ENCODE measurements at regions not wholly inside any gene's neighbourhood (a gene's known extent, or its start where the extent isn't known, plus 50 kb on each side); places are given as distances from the start of the nearest gene placed in this dataset.

DNA sequence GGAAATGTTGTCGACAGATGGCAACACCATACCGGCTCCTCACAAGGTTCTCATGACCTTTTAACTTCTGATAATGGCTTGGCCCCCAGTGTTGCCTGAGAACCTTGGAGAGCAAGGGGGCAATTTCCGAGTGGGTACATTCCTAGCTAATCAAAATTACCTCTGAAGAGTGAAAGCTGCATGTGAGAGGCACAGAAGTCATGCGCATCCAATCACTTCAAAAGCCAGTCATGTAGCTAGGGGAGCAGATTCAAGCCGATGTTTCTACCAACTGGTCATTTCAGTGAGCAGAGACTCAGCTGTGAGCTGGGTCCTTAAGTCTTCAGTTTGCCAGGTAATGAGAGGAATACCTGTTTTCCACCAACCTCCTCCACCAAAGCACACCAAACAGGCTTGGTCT lies 111.4 kb downstream of the LIPG start:
- no peaks in the 10 kb centered on the region for H3K27me3 ChIP-seq (ENCODE audit: control insufficient read depth in 4 of 4, insufficient read depth in 4 of 4, low read length in 3 of 4)
- no peak for DNase-seq (ENCODE audit: low spot score)
- no peak for TF ChIP-seq NR2F2 (IDR thresholded peaks at IDR 0.05)
- no peak for TF ChIP-seq EGR1 (IDR thresholded peaks at IDR 0.05; ENCODE audit: low read depth in 2 of 2)
- no peak for TF ChIP-seq YY1 (IDR thresholded peaks at IDR 0.05)
- no peak for TF ChIP-seq HNF4G (IDR thresholded peaks at IDR 0.05)
- TF ChIP-seq FOXA2 (IDR thresholded peaks at IDR 0.05), result no peak
- TF ChIP-seq RAD21 (IDR thresholded peaks at IDR 0.05), result no peak
- TF ChIP-seq, protein P1, sequence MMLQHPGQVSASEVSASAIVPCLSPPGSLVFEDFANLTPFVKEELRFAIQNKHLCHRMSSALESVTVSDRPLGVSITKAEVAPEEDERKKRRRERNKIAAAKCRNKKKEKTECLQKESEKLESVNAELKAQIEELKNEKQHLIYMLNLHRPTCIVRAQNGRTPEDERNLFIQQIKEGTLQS (IDR thresholded peaks at IDR 0.05), result no peak
- TF ChIP-seq JUND (IDR thresholded peaks at IDR 0.05), result no peak
- TF ChIP-seq, protein P2, sequence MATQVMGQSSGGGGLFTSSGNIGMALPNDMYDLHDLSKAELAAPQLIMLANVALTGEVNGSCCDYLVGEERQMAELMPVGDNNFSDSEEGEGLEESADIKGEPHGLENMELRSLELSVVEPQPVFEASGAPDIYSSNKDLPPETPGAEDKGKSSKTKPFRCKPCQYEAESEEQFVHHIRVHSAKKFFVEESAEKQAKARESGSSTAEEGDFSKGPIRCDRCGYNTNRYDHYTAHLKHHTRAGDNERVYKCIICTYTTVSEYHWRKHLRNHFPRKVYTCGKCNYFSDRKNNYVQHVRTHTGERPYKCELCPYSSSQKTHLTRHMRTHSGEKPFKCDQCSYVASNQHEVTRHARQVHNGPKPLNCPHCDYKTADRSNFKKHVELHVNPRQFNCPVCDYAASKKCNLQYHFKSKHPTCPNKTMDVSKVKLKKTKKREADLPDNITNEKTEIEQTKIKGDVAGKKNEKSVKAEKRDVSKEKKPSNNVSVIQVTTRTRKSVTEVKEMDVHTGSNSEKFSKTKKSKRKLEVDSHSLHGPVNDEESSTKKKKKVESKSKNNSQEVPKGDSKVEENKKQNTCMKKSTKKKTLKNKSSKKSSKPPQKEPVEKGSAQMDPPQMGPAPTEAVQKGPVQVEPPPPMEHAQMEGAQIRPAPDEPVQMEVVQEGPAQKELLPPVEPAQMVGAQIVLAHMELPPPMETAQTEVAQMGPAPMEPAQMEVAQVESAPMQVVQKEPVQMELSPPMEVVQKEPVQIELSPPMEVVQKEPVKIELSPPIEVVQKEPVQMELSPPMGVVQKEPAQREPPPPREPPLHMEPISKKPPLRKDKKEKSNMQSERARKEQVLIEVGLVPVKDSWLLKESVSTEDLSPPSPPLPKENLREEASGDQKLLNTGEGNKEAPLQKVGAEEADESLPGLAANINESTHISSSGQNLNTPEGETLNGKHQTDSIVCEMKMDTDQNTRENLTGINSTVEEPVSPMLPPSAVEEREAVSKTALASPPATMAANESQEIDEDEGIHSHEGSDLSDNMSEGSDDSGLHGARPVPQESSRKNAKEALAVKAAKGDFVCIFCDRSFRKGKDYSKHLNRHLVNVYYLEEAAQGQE (IDR thresholded peaks at IDR 0.05), result no peak
- no peak for TF ChIP-seq HNF4A (conservative IDR thresholded peaks at IDR 0.05)
- TF ChIP-seq GABPA (IDR thresholded peaks at IDR 0.05 in 1 of 2, conservative IDR thresholded peaks at IDR 0.05 in 1 of 2), result no peak
- TF ChIP-seq, protein P3, sequence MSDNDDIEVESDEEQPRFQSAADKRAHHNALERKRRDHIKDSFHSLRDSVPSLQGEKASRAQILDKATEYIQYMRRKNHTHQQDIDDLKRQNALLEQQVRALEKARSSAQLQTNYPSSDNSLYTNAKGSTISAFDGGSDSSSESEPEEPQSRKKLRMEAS (IDR thresholded peaks at IDR 0.05), result no peak
- TF ChIP-seq, protein P4, sequence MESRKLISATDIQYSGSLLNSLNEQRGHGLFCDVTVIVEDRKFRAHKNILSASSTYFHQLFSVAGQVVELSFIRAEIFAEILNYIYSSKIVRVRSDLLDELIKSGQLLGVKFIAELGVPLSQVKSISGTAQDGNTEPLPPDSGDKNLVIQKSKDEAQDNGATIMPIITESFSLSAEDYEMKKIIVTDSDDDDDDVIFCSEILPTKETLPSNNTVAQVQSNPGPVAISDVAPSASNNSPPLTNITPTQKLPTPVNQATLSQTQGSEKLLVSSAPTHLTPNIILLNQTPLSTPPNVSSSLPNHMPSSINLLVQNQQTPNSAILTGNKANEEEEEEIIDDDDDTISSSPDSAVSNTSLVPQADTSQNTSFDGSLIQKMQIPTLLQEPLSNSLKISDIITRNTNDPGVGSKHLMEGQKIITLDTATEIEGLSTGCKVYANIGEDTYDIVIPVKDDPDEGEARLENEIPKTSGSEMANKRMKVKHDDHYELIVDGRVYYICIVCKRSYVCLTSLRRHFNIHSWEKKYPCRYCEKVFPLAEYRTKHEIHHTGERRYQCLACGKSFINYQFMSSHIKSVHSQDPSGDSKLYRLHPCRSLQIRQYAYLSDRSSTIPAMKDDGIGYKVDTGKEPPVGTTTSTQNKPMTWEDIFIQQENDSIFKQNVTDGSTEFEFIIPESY (IDR thresholded peaks at IDR 0.05), result no peak
- no peak for TF ChIP-seq CTCF (IDR thresholded peaks at IDR 0.05; ENCODE audit: low read depth, low read length, missing input control)
- no peak for TF ChIP-seq SP1 (IDR thresholded peaks at IDR 0.05)
- no peak for TF ChIP-seq TAF1 (conservative IDR thresholded peaks at IDR 0.05)
- no peak for TF ChIP-seq FOXA1 (IDR thresholded peaks at IDR 0.05)
- no peak for TF ChIP-seq RXRA (IDR thresholded peaks at IDR 0.05)
- peaks cover 0 to 1% (median under 1%) of the 10 kb centered on the region in 4 donors for H3K4me1 ChIP-seq (ENCODE audit: control insufficient read depth in 4 of 4, insufficient read depth in 4 of 4, low read length in 3 of 4)
- H3K36me3 ChIP-seq (ENCODE audit: control insufficient read depth in 4 of 4, insufficient read depth in 3 of 4, low read depth in 1 of 4, low read length in 3 of 4), result no peaks in the 10 kb centered on the region
- no peaks in the 10 kb centered on the region for H3K9me3 ChIP-seq (ENCODE audit: control insufficient read depth in 4 of 4, low read length in 3 of 4)
- no peak overlapping the region for H3K27ac ChIP-seq (ENCODE audit: low read depth in 1 of 2, low read length in 2 of 2)
- 92% methylated on average over 5 of the region's 5 CpGs for WGBS
- no peak overlapping the region for H3K9ac ChIP-seq (ENCODE audit: low read depth in 1 of 2, low read length in 2 of 2)
- H3K4me3 ChIP-seq (ENCODE audit: low read depth in 1 of 3, low read length in 3 of 3), result no peak overlapping the region
